SW480 (cell line): ENCODE measurements at regions not wholly inside any gene's neighbourhood (a gene's known extent, or its start where the extent isn't known, plus 50 kb on each side); places are given as distances from the start of the nearest gene placed in this dataset.

Experiments used
- DNase-seq: peaks from one replicate; pipeline ENCODE4 v3.0.0-alpha.2; 2016; ENCODE audit warnings: low spot score

DNA sequence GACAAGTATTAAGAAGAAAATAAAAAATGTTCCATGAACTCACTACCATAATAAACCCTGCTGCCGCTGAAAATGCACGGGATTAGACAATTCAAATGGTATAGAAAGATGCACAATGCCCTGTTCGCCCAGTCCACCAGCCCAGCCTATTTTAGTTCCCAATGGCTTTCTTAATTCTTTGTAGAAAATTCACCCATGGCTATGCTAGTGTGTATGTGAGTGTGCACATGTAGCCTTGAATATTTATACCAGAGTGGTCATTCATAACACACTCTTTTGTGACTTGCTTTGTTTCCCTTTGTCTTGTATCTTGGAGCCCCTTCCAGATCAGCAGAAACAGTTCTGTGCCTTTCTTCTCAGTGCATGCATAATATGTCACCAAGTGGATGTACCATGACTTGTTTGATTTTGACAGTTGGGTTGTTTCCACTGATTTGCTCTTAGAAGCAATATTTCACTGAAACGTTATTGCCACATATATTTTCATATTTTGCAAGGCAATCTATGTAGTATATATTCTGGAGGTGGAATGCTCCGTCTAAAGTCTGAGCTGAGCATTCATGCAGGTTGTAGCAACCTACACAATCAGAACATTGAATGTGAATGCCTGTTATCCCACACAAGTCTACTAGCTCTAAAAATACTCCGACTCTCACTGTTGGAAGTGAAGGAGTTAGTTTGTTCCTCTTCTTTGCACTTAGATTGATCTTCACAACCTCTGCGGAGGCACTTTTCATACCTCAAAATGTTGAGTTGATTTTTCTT lies 383.0 kb upstream of the EEF2KMT start:
- DNase-seq, result no peak

GRCh38 chr16:5479926-5480325 lies 382.3 kb upstream of the EEF2KMT start:
- DNase-seq, result no peak

- no peak for DNase-seq
These were observed 380.4 kb upstream of the EEF2KMT start for GRCh38 chr16:5478036-5478435.

DNA sequence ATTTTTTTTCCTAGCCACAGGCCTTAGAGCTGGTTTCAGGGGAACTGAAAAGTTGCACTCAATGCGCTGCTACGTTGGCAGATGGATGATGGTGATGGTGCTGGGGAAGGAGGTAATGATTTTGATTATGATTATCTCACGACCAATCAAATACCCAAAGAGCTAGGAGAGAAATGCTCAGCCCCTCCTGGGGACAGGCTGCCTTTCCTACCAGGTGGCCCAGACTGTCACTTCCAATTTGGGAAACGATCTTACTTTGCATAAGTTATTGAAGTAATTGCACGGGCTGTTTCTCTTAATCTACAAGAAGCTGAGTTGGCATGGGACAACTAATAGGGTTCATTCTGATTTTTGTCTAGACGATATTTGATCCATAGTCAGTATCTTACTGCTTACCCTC lies 379.7 kb upstream of the EEF2KMT start:
- DNase-seq, result no peak

GRCh38 chr16:5472552-5472951 lies 375.0 kb upstream of the EEF2KMT start:
- no peak for DNase-seq

DNA sequence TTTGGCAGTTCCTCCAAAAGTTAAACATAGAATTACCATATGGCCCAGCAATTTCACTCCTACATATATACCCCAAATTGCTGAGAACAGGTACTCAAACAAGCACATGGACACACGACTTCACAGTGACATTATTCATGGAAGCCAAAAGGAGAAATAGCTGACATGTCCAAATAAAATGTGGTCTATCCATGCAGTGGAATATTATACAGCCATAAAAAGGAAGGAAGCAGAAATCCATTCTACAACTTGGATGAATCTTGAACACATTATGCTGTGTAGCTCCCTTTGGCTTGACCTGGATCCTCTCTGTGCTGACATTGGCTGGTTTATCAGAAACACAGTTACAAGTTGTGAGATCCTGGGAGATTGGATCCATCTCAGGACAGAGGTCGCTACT lies 370.9 kb upstream of the EEF2KMT start:
- no peak for DNase-seq

GRCh38 chr16:5467552-5467951 lies 370.0 kb upstream of the EEF2KMT start:
- no peak for DNase-seq

DNA sequence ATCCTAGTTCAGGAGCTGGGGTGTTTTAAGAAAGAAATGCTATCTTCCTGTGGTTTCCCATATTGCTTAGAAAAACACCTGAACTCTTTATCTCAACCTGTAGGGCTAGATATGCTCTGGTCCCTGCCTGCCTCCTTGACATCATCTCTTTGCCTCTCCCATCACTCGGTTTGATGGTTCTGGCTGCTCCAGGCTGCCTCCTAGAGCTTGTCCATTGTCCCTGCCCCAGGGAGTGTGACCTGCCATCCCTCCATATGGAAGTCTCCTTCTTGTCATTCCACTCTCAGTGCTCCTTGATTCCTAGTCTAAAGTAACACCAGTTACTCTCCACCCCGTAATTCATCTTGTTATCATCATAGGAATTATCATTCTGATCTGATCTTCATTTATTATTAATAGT lies 369.0 kb upstream of the EEF2KMT start:
- DNase-seq, result no peak

DNA sequence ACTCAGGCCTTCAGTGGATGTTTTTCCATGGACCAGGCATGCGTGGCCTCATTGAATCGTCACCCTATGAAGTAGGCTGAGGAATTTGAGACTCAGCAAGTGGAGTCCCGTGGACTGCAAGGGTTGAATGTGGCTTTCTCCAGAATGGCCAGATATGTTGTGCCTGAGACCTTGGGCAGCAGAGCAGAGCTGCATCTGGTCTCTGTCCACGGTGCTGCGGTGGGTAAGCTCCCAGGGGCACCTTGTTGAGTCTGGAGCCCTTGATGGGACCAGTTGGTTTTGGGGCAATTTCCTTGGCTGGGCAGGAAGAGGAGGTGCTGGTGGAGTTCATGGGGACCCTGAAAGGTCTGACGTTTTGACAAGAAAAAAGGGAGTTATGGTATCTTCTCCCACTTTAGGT lies 368.1 kb upstream of the EEF2KMT start:
- DNase-seq, result no peak

DNA sequence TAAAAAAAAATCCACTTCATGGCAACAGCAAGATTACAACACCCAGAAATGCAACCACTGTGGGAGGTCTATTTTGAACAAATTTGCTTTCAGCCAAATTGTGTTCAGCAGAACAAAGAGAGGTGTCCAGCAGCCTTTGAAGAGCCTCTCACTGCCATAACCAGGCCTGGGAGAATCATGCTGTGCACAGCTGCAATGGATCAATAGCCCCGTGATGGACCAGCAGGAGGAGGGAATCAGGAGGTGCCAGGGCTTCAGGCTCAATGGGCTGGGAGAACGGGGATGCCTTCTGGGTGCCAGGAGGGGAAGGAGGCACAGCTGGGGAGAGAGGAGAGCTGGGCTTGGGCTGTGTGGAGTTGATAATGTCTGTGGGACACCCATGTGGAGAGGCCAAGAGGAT lies 366.2 kb upstream of the EEF2KMT start:
- DNase-seq, result no peak

GRCh38 chr16:5461574-5461973 lies 364.0 kb upstream of the EEF2KMT start:
- no peak for DNase-seq

DNA sequence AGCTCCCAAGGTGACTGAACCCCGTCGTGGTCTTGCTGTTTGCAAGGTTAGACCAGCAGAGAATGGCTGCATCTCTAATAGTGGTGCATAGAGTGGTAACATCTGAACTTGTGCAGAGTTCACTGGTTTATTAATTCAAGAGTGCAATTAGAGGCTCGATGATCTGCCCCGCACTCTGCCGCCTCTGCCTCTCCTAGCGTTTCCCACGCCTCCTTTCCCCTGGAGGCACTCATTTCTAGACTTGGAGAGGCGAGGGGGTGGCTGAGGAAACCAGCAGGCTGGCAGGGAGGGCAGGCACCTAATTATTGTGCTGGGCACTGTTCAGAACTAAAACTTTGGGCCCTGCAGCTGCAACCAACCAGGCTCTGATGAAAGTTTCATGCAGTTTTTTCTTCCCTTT lies 363.5 kb upstream of the EEF2KMT start:
- no peak for DNase-seq

DNA sequence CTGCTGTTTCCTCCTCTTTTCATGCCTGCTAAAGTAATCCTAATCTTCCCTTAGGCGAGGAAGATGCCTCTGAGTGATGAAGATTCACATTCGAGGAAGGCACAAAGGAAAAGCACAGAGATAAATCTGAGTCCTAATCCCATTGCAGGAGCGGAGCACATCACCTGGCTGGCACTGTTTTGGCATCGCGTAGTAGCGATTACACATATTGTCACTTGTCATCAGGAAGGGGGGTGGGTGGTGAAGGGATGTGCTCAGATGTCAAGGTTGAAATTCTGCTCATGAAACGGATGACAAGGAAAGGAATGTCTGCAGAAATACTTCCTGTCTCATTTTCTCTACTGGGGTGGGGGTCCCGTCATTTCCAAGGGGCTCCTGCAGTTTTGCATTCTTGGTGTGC lies 363.1 kb upstream of the EEF2KMT start:
- DNase-seq, result no peak

DNA sequence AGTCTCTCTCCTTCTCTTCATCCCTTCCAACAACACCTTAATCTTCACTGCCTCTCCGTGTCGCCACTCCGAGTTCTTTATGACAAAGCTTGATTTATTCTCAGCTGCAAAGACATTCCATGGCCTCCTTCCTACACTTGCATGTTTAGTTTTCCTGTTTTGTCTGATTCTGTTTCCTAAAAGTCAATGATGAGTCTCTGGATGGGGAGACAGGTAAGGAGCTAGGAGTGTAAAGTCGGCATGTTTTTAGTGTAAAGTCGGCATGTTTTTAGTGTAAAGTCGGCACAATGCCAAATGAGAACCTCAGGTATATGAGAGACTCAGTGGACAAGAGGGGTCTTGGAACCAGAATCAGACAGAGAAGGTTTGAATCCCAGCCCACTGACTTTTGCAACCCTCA lies 362.3 kb upstream of the EEF2KMT start:
- DNase-seq, result no peak

DNA sequence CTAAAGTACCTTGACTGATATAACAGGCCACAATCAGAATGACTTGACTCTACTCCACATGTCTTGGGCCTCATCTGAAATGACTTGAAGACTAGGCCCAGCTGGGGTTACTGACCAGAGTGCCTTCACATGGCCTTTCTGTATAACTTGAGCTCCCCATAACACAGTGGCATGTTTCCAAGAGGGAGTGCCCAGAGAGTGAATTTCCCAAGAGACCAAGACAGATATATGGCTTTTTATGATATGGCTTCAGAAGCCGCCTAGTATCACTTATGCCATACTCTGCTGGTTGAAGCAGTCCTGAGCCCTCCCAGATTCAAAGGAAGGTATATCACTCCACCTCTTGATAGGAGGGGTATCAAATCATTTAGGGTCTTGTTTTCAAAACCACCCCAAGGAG lies 357.5 kb upstream of the EEF2KMT start:
- no peak for DNase-seq

DNA sequence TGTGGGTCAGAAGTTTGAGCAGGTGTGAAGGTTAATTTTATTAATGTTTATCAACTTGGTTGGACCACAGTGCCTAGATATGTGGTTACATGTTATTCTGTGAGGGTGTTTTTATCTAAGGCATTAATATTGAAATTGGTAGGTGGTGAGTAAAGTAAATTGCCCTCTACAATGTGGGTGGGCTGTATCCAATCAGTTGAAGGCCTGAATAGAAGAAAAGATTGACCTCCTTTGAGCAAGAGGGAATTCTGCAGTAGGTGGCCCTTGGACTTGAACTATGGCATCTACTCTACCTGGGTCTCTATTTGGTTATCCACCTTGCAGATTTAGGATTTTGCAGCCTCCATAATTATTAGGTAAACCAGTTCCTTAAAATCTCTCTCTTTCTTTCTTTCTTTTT lies 356.8 kb upstream of the EEF2KMT start:
- DNase-seq, result no peak

- no peak for DNase-seq
These were observed 354.0 kb upstream of the EEF2KMT start for GRCh38 chr16:5451641-5452040.

DNA sequence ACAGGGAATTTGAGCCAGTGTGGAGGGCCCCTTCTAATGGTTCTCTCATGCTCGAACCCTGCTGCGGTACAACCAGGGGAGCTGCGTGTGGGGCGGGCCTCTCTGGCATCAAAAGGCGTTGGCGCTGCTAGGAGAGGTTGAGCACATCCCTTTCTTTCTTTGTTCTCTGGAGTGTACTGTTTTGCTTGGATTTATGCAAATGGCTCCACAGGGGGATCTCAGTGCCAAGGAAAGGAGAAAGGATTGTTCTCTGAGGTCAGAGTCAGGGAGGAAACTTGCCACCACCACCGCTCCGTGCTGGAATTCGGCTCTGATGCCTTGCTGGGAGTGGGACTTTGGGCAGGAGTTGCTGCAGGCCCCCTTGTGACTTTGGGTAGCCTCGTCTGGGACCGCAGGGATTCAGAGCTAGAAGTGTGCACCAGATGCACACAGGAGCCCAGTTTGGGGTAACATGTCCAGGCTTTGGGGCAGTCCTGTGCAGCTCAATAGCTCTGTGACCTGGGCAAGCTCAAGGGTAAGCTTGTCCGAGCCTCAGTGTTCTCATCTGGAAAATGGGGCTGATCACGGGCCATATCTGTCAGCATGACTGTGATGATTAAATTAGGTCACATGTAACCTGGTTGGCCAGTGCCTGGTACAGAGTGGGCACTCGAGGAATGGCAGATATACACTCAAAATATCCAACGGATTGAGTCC lies 353.0 kb upstream of the EEF2KMT start:
- DNase-seq, result no peak

DNA sequence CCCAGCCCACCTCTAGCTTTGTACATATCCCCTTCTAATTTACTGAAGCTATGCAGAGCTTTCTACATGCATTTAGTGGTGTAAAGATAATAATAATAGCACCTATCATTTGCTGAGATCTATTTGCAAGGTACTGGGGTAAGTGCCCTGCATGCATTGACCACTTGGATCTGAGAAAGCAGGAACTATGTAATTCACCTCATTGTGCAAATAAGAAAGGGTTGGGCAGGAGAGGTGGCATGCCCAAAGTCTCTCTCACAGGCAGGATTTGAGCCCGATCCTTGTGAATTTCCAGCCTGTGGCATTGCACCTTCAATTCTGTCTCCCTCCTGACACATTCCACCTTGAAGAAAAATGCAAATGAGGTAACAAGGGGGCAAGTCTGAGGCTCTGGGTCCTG lies 352.3 kb upstream of the EEF2KMT start:
- no peak for DNase-seq

DNA sequence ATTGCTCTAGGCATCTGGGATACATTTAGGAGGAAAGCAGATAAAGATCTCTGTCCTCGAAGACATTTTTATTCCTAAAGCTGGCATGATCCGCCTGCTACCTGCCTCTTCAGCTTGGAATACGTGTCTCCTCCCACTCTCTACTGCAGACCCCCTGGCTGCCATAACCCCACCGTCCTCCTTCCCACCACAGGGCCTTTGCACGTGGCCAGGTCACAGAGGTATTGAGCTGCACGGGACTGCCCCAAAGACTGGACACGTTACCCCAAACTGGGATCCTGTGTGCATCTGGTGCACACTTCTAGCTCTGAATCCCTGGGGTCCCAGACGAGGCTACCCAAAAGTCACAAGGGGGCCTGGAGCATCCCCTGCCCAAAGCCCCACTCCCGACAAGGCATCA lies 351.2 kb upstream of the EEF2KMT start:
- no peak for DNase-seq

- no peak for DNase-seq
These were observed 350.1 kb upstream of the EEF2KMT start for GRCh38 chr16:5447734-5448133.

- no peak for DNase-seq
These were observed 349.1 kb upstream of the EEF2KMT start for GRCh38 chr16:5446623-5447240.

- no peak for DNase-seq
These were observed 346.6 kb upstream of the EEF2KMT start for GRCh38 chr16:5444189-5444588.

- DNase-seq, result no peak
These were observed 345.4 kb upstream of the EEF2KMT start for GRCh38 chr16:5442986-5443385.
